HL-60 (cell line): ENCODE measurements at regions not wholly inside any gene's neighbourhood (a gene's known extent, or its start where the extent isn't known, plus 50 kb on each side); places are given as distances from the start of the nearest gene placed in this dataset.

ENCODE experiments used
- DNase-seq, 2 experiments: peaks; one replicate each; pipeline ENCODE4 v3.0.0-alpha.2; 2010 to 2020; ENCODE audit warnings: low read depth in 1 of 2, low spot score in 1 of 2
- H3K27ac ChIP-seq: fragments of 250-450 bp; sonication (Bioruptor Pico); replicated peaks from 2 replicates; pipeline ENCODE4 v1.5.1; 2020; ENCODE audit warnings: mild to moderate bottlenecking, moderate library complexity
- H3K27me3 ChIP-seq: fragments of 250-450 bp; sonication (Bioruptor Pico); 2 replicates; pipeline ENCODE4 v1.5.1; 2021; ENCODE audit warnings: mild to moderate bottlenecking, moderate library complexity; ENCODE audit not compliant: insufficient read depth, poor library complexity, severe bottlenecking
- H3K4me3 ChIP-seq: replicated peaks from 2 replicates; pipeline ENCODE4 v1.5.1; 2011; ENCODE audit warnings: mild to moderate bottlenecking, control low read depth, low read length; ENCODE audit not compliant: insufficient read depth
- CTCF ChIP-seq: IDR thresholded peaks from one replicate; pipeline ENCODE4 v1.5.1; 2011; ENCODE audit warnings: low read length, control low read depth, inconsistent platforms; ENCODE audit not compliant: insufficient read depth
- GABPA ChIP-seq: IDR thresholded peaks from 2 replicates; pipeline ENCODE4 v1.6.1; 2012; ENCODE audit warnings: low read depth
- POLR2AphosphoS5 ChIP-seq: IDR thresholded peaks from 2 replicates; pipeline ENCODE4 v1.6.1; 2012; ENCODE audit warnings: low read depth
- REST ChIP-seq: IDR thresholded peaks from 2 replicates; pipeline ENCODE4 v1.6.1; 2012; ENCODE audit warnings: low read depth; ENCODE audit not compliant: insufficient replicate concordance
- SPI1 ChIP-seq: IDR thresholded peaks from 2 replicates; pipeline ENCODE4 v1.6.1; 2012; ENCODE audit warnings: low read depth, mild to moderate bottlenecking, borderline replicate concordance

- Histone ChIP-seq H3K27me3 (no peaks in the 10 kb centered on the region), H3K27ac (no peak overlapping the region), H3K4me3 (no peak overlapping the region)
- TF ChIP-seq REST (no peak), GABPA (no peak), SPI1 (no peak), CTCF (no peak), POLR2AphosphoS5 (no peak)
- no peak for DNase-seq
These were observed 58.9 kb upstream of the MAGI1 start for GRCh38 chr3:66097647-66098046.

GRCh38 chr3:66095295-66096001, 56.7 kb upstream of the MAGI1 start:
- H3K27ac ChIP-seq = no peak overlapping the region
- no peak for TF ChIP-seq SPI1
- TF ChIP-seq GABPA = no peak
- no peak for TF ChIP-seq REST
- no peak for TF ChIP-seq POLR2AphosphoS5
- no peak overlapping the region for H3K4me3 ChIP-seq
- no peak for DNase-seq
- no peaks in the 10 kb centered on the region for H3K27me3 ChIP-seq

GRCh38 chr3:66093981-66094380, 55.3 kb upstream of the MAGI1 start:
- Histone ChIP-seq H3K27me3 (no peaks in the 10 kb centered on the region), H3K4me3 (no peak overlapping the region), H3K27ac (no peak overlapping the region)
- TF ChIP-seq SPI1 (no peak), GABPA (no peak), CTCF (no peak), REST (no peak), POLR2AphosphoS5 (no peak)
- DNase-seq = no peak
